GM12891 (cell line): ENCODE measurements at regions not wholly inside any gene's neighbourhood (a gene's known extent, or its start where the extent isn't known, plus 50 kb on each side); places are given as distances from the start of the nearest gene placed in this dataset.

ENCODE experiments used
- PAX5 ChIP-seq: IDR thresholded peaks from 2 replicates; pipeline ENCODE4 v1.6.1; 2011; ENCODE audit warnings: low read length, moderate library complexity, mild to moderate bottlenecking; ENCODE audit not compliant: insufficient read depth, severe bottlenecking
- POLR2A ChIP-seq: IDR thresholded peaks from 2 replicates; pipeline ENCODE4 v1.6.1; 2011; ENCODE audit warnings: low read depth, low read length, control low read depth
- POLR2AphosphoS5 ChIP-seq: IDR thresholded peaks from 2 replicates; pipeline ENCODE4 v1.6.1; 2011; ENCODE audit warnings: low read depth, low read length, control low read depth
- TAF1 ChIP-seq: IDR thresholded peaks from 2 replicates; pipeline ENCODE4 v1.6.1; 2011; ENCODE audit warnings: low read depth, low read length, control low read depth

DNA sequence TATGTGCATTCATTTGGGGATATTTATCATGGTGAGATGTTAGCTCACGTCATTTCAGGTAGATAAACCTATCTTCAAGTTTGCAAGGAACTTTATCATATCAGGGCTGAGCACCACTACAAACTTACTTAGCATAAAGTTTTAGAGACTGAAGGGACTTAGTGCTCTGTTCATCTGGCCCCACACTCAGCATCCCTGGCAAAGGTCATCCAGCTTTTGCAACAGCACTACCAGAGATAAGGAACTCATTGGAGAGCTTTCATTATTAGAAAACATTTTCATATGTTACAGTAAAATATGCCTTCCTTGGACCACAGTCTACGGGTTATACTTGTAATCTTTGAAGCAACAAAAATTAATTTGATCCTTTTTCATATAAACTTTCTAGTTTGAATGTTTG lies 263.4 kb downstream of the POU4F1 start:
- no peak for TF ChIP-seq POLR2AphosphoS5
- TF ChIP-seq POLR2A: no peak
- TF ChIP-seq PAX5: no peak
- TF ChIP-seq TAF1: no peak
